Caco-2 (cell line): ENCODE measurements at regions not wholly inside any gene's neighbourhood (a gene's known extent, or its start where the extent isn't known, plus 50 kb on each side); places are given as distances from the start of the nearest gene placed in this dataset.

Experiments
- BruUV-seq: library from RNA; stranded (reverse); fragments of 400-500 nt; replicated peaks from 2 replicates; lab custom pipeline; 2021; lab: Mats Ljungman, UMichigan
- CTCF ChIA-PET: fragments of 300-600 bp; sonication (Branson Sonifier 250); formaldehyde crosslinking; loops from one replicate; lab custom pipeline; 2022; ENCODE audit warnings: antibody characterized with exemption; lab: Charles Lee
- POLR2A ChIA-PET: fragments of 300-600 bp; sonication (Branson Sonifier 250); formaldehyde crosslinking; loops from one replicate; lab custom pipeline; 2022; ENCODE audit warnings: antibody characterized with exemption; lab: Charles Lee
- DNase-seq, 2 experiments: peaks; one replicate each; pipeline versions ENCODE4 v3.0.0 to v3.0.0-alpha.2; 2020 to 2022
- H3K27me3 ChIP-seq: replicated peaks from 2 replicates; pipeline ENCODE4 v1.6.0; 2011; ENCODE audit warnings: low read length; ENCODE audit not compliant: control insufficient read depth, insufficient read depth
- H3K36me3 ChIP-seq: 2 replicates; pipeline ENCODE4 v1.5.1; 2011; ENCODE audit warnings: low read length; ENCODE audit not compliant: control insufficient read depth, insufficient read depth
- H3K4me1 ChIP-seq: fragments of 250-450 bp; sonication (Bioruptor Pico); 2 replicates; pipeline ENCODE4 v1.5.1; 2020; ENCODE audit warnings: mild to moderate bottlenecking
- H3K4me3 ChIP-seq: 2 replicates; pipeline ENCODE4 v1.5.1; 2011; ENCODE audit warnings: low read depth, mild to moderate bottlenecking, control low read depth, low read length
- H3K9me3 ChIP-seq: fragments of 250-450 bp; sonication (Bioruptor Pico); 2 replicates; pipeline ENCODE4 v1.5.1; 2020; ENCODE audit warnings: mild to moderate bottlenecking, moderate library complexity
- H3K27ac Mint-ChIP-seq: one replicate; pipeline ENCODE4 v1.8.0; 2022; ENCODE audit warnings: mixed read lengths; ENCODE audit not compliant: unreplicated experiment
- H3K27me3 Mint-ChIP-seq: one replicate; pipeline ENCODE4 v1.8.0; 2022; ENCODE audit warnings: mixed read lengths; ENCODE audit not compliant: insufficient read depth, unreplicated experiment
- H3K36me3 Mint-ChIP-seq: one replicate; pipeline ENCODE4 v1.8.0; 2022; ENCODE audit warnings: mild to moderate bottlenecking, mixed read lengths; ENCODE audit not compliant: insufficient read depth, unreplicated experiment
- H3K4me1 Mint-ChIP-seq: one replicate; pipeline ENCODE4 v1.8.0; 2022; ENCODE audit warnings: low read depth, mixed read lengths; ENCODE audit not compliant: unreplicated experiment
- H3K4me3 Mint-ChIP-seq: one replicate; pipeline ENCODE4 v1.8.0; 2022; ENCODE audit warnings: mild to moderate bottlenecking, moderate library complexity, mixed read lengths; ENCODE audit not compliant: unreplicated experiment
- H3K9me3 Mint-ChIP-seq: one replicate; pipeline ENCODE4 v1.8.0; 2022; ENCODE audit warnings: mixed read lengths; ENCODE audit not compliant: unreplicated experiment
- CTCF ChIP-seq, 2 experiments: fragments of 200-600 bp in 1 of 2; IDR thresholded peaks; 1 replicate in 1 of 2; 2 replicates in 1 of 2; pipeline versions ENCODE4 v1.5.1 to v1.8.0; 2011 to 2022; ENCODE audit warnings: antibody characterized with exemption in 1 of 2, control low read depth in 1 of 2, inconsistent platforms in 1 of 2, low read depth in 1 of 2, low read length in 1 of 2, mild to moderate bottlenecking in 1 of 2, moderate library complexity in 1 of 2; ENCODE audit not compliant: insufficient read depth in 1 of 2, severe bottlenecking in 1 of 2, unreplicated experiment in 1 of 2
- intact Hi-C: fragments of 100-400 bp; cut with micrococcal nuclease; formaldehyde crosslinking; loops from one replicate; pipeline ENCODE4 v1.10.0; 2022; ENCODE audit not compliant: unreplicated experiment

- Mint-ChIP-seq H3K4me3 (no peak overlapping the region), H3K27ac (no peak overlapping the region), H3K4me1 (no peaks in the 10 kb centered on the region), H3K27me3 (peaks cover 3% of the 10 kb centered on the region), H3K36me3 (no peaks in the 10 kb centered on the region), H3K9me3 (peaks cover 9% of the 10 kb centered on the region)
- Histone ChIP-seq H3K36me3 (no peaks in the 10 kb centered on the region), H3K27me3 (no peaks in the 10 kb centered on the region), H3K4me1 (no peaks in the 10 kb centered on the region), H3K9me3 (no peaks in the 10 kb centered on the region; the same call in 1 of the 2 replicates), H3K4me3 (no peak overlapping the region)
- POLR2A ChIA-PET: no interaction called here
- intact Hi-C loops: no loop called here
- CTCF ChIA-PET: no interaction called here
- TF ChIP-seq CTCF (IDR thresholded peaks at IDR 0.05; ENCODE audit: insufficient read depth in 1 of 2, low read depth in 1 of 2, low read length in 1 of 2, severe bottlenecking in 1 of 2, unreplicated experiment in 1 of 2): no peak
- BruUV-seq: no TSS peak
- no peak for DNase-seq
Measured at GRCh38 chr12:67780580-67781084, 132.1 kb downstream of the DYRK2 start.

GRCh38 chr12:67782573-67782972, 134.0 kb downstream of the DYRK2 start:
- BruUV-seq: no TSS peak
- no peaks in the 10 kb centered on the region for H3K36me3 Mint-ChIP-seq
- Histone ChIP-seq H3K4me3 (no peak overlapping the region), H3K27me3 (no peaks in the 10 kb centered on the region), H3K36me3 (no peaks in the 10 kb centered on the region), H3K9me3 (no peaks in the 10 kb centered on the region; the same call in 1 of the 2 replicates), H3K4me1 (no peaks in the 10 kb centered on the region)
- no peak overlapping the region for H3K4me3 Mint-ChIP-seq
- intact Hi-C loops: no loop called here
- DNase-seq: no peak
- H3K27ac Mint-ChIP-seq: no peak overlapping the region
- H3K27me3 Mint-ChIP-seq: peaks cover 3% of the 10 kb centered on the region
- no peak for TF ChIP-seq CTCF (IDR thresholded peaks at IDR 0.05; ENCODE audit: insufficient read depth in 1 of 2, low read depth in 1 of 2, low read length in 1 of 2, severe bottlenecking in 1 of 2, unreplicated experiment in 1 of 2)
- ChIA-PET POLR2A (no interaction called here), CTCF (no interaction called here)
- no peaks in the 10 kb centered on the region for H3K4me1 Mint-ChIP-seq
- H3K9me3 Mint-ChIP-seq: peaks cover 9% of the 10 kb centered on the region

- Mint-ChIP-seq H3K9me3 (peaks cover 9% of the 10 kb centered on the region), H3K27me3 (peaks cover 3% of the 10 kb centered on the region), H3K36me3 (no peaks in the 10 kb centered on the region), H3K4me3 (no peak overlapping the region), H3K27ac (no peak overlapping the region), H3K4me1 (no peaks in the 10 kb centered on the region)
- POLR2A ChIA-PET: no interaction called here
- Histone ChIP-seq H3K4me1 (peaks cover 5% of the 10 kb centered on the region; the same call in 1 of the 2 replicates), H3K4me3 (no peak overlapping the region), H3K9me3 (no peaks in the 10 kb centered on the region), H3K36me3 (no peaks in the 10 kb centered on the region), H3K27me3 (no peaks in the 10 kb centered on the region)
- no TSS peak for BruUV-seq
- intact Hi-C loops: no loop called here
- no peak for TF ChIP-seq CTCF (IDR thresholded peaks at IDR 0.05; ENCODE audit: insufficient read depth in 1 of 2, low read depth in 1 of 2, low read length in 1 of 2, severe bottlenecking in 1 of 2, unreplicated experiment in 1 of 2)
- DNase-seq: no peak
- CTCF ChIA-PET: no interaction called here
Measured at GRCh38 chr12:67783393-67783792, 134.8 kb downstream of the DYRK2 start.
